HG03432 (cell line): ENCODE measurements at regions not wholly inside any gene's neighbourhood (a gene's known extent, or its start where the extent isn't known, plus 50 kb on each side); places are given as distances from the start of the nearest gene placed in this dataset.

Source experiments
- ATAC-seq: cut with Tn5 transposase; IDR thresholded peaks from one replicate; pipeline ENCODE4 v1.9.1; 2021; ENCODE audit warnings: mild to moderate bottlenecking, moderate library complexity; ENCODE audit not compliant: unreplicated experiment

GRCh38 chr7:17638727-17639126 lies 301.6 kb downstream of the SNX13 start:
- ATAC-seq = no peak

- peak; percentile 84 for ATAC-seq
Measured at GRCh38 chr7:17640730-17641377, 299.4 kb downstream of the SNX13 start.

GRCh38 chr7:17645500-17645899 lies 294.8 kb downstream of the SNX13 start:
- no peak for ATAC-seq

- no peak for ATAC-seq
Measured at GRCh38 chr7:17646253-17646956, 293.9 kb downstream of the SNX13 start.

GRCh38 chr7:17651341-17651740 lies 289.0 kb downstream of the SNX13 start:
- no peak for ATAC-seq

- no peak for ATAC-seq
Measured at GRCh38 chr7:17651863-17652385, 288.4 kb downstream of the SNX13 start.

- no peak for ATAC-seq
Measured at GRCh38 chr7:17654940-17655339, 285.4 kb downstream of the SNX13 start.

GRCh38 chr7:17659126-17659525 lies 281.2 kb downstream of the SNX13 start:
- ATAC-seq = no peak

GRCh38 chr7:17660116-17660515 lies 280.2 kb downstream of the SNX13 start:
- ATAC-seq = no peak

- ATAC-seq = no peak
Measured at GRCh38 chr7:17661982-17662585, 278.2 kb downstream of the SNX13 start.

- no peak for ATAC-seq
Measured at GRCh38 chr7:17663061-17663675, 277.1 kb downstream of the SNX13 start.

- ATAC-seq = no peak
Measured at GRCh38 chr7:17665029-17665428, 275.3 kb downstream of the SNX13 start.

- ATAC-seq = peak; percentile 64
Measured at GRCh38 chr7:17668122-17668521, 272.2 kb downstream of the SNX13 start.

- ATAC-seq = no peak
Measured at GRCh38 chr7:17669204-17669603, 271.1 kb downstream of the SNX13 start.

- ATAC-seq = no peak
Measured at GRCh38 chr7:17671956-17672355, 268.3 kb downstream of the SNX13 start.

GRCh38 chr7:17672783-17673182 lies 267.5 kb downstream of the SNX13 start:
- ATAC-seq = no peak

- no peak for ATAC-seq
Measured at GRCh38 chr7:17674166-17674942, 265.9 kb downstream of the SNX13 start.

- no peak for ATAC-seq
Measured at GRCh38 chr7:17674943-17675608, 265.2 kb downstream of the SNX13 start.

GRCh38 chr7:17677408-17677807 lies 262.9 kb downstream of the SNX13 start:
- no peak for ATAC-seq

GRCh38 chr7:17678896-17679295 lies 261.4 kb downstream of the SNX13 start:
- ATAC-seq = no peak
